Liver (tissue), 8 donors: ENCODE measurements at regions not wholly inside any gene's neighbourhood (a gene's known extent, or its start where the extent isn't known, plus 50 kb on each side); places are given as distances from the start of the nearest gene placed in this dataset.
A peak's percentile ranks its signal among the peaks of the same experiment; 100 is the strongest.

Source experiments
- DNase-seq: peaks from one replicate; pipeline ENCODE4 v3.0.0-alpha.2; 2017; ENCODE audit warnings: low spot score
- H3K27ac ChIP-seq, 2 donors: one replicate each; pipeline ENCODE4 v1.7.0; 2013; ENCODE audit warnings: inconsistent platforms in 2 of 2, low read length in 2 of 2, control low read depth in 1 of 2, low read depth in 1 of 2, mild to moderate bottlenecking in 1 of 2
- H3K27me3 ChIP-seq, 4 donors: one replicate each; pipeline versions ENCODE4 v1.6.1 to v1.7.0; 2013; ENCODE audit warnings: low read length in 3 of 4, inconsistent platforms in 1 of 4, mild to moderate bottlenecking in 1 of 4, moderate library complexity in 1 of 4; ENCODE audit not compliant: control insufficient read depth in 4 of 4, insufficient read depth in 4 of 4
- H3K36me3 ChIP-seq, 4 donors: one replicate each; pipeline versions ENCODE4 v1.6.1 to v1.7.0; 2013; ENCODE audit warnings: low read length in 3 of 4, mild to moderate bottlenecking in 3 of 4, low read depth in 1 of 4, moderate library complexity in 1 of 4; ENCODE audit not compliant: control insufficient read depth in 4 of 4, insufficient read depth in 3 of 4
- H3K4me1 ChIP-seq, 4 donors: one replicate each; pipeline versions ENCODE4 v1.6.1 to v1.7.0; 2013; ENCODE audit warnings: low read length in 3 of 4, mild to moderate bottlenecking in 3 of 4, moderate library complexity in 1 of 4; ENCODE audit not compliant: control insufficient read depth in 4 of 4, insufficient read depth in 4 of 4
- H3K4me3 ChIP-seq, 3 donors: one replicate each; pipeline versions ENCODE4 v1.6.1 to v1.7.0; 2013; ENCODE audit warnings: low read length in 3 of 3, control low read depth in 1 of 3, low read depth in 1 of 3, mild to moderate bottlenecking in 1 of 3
- H3K9ac ChIP-seq, 2 donors: one replicate each; pipeline ENCODE4 v1.7.0; 2013; ENCODE audit warnings: low read length in 2 of 2, mild to moderate bottlenecking in 2 of 2, moderate library complexity in 2 of 2, control low read depth in 1 of 2, low read depth in 1 of 2
- H3K9me3 ChIP-seq, 4 donors: one replicate each; pipeline versions ENCODE4 v1.6.1 to v1.7.0; 2013; ENCODE audit warnings: low read length in 3 of 4; ENCODE audit not compliant: control insufficient read depth in 4 of 4
- EGR1 ChIP-seq, 2 donors: IDR thresholded peaks; 2 replicates each; pipeline ENCODE4 v1.6.1; 2016 to 2018; ENCODE audit warnings: antibody characterized with exemption in 2 of 2, low read depth in 2 of 2
- FOXA1 ChIP-seq: IDR thresholded peaks from 2 replicates; pipeline ENCODE4 v1.6.1; 2016; ENCODE audit warnings: antibody characterized with exemption
- FOXA2 ChIP-seq: IDR thresholded peaks from 2 replicates; pipeline ENCODE4 v1.6.1; 2016; ENCODE audit warnings: antibody characterized with exemption
- GABPA ChIP-seq, 2 donors: IDR thresholded peaks in 1 of 2; conservative IDR thresholded peaks in 1 of 2; 2 replicates each; pipeline ENCODE4 v1.6.1; 2016; ENCODE audit warnings: antibody characterized with exemption in 2 of 2, mild to moderate bottlenecking in 1 of 2, moderate library complexity in 1 of 2
- HNF4A ChIP-seq, 2 donors: conservative IDR thresholded peaks; 2 replicates each; pipeline ENCODE4 v1.6.1; 2016; ENCODE audit warnings: antibody characterized with exemption in 2 of 2, mild to moderate bottlenecking in 2 of 2
- HNF4G ChIP-seq: IDR thresholded peaks from 2 replicates; pipeline ENCODE4 v1.6.1; 2016; ENCODE audit warnings: antibody characterized with exemption
- JUND ChIP-seq, 2 donors: IDR thresholded peaks; 2 replicates each; pipeline ENCODE4 v1.6.1; 2016; ENCODE audit warnings: antibody characterized with exemption in 2 of 2
- NR2F2 ChIP-seq: IDR thresholded peaks from 2 replicates; pipeline ENCODE4 v1.6.1; 2016; ENCODE audit warnings: antibody characterized with exemption
- RAD21 ChIP-seq, 2 donors: IDR thresholded peaks; 2 replicates each; pipeline ENCODE4 v1.6.1; 2016; ENCODE audit warnings: antibody characterized with exemption in 2 of 2, mild to moderate bottlenecking in 2 of 2
- RXRA ChIP-seq, 2 donors: IDR thresholded peaks; 2 replicates each; pipeline ENCODE4 v1.6.1; 2017 to 2018; ENCODE audit warnings: antibody characterized with exemption in 2 of 2, mild to moderate bottlenecking in 1 of 2
- SP1 ChIP-seq: IDR thresholded peaks from 2 replicates; pipeline ENCODE4 v1.6.1; 2018; ENCODE audit warnings: antibody characterized with exemption, mild to moderate bottlenecking
- TAF1 ChIP-seq: conservative IDR thresholded peaks from 2 replicates; pipeline ENCODE4 v1.6.1; 2016; ENCODE audit warnings: antibody characterized with exemption, mild to moderate bottlenecking
- YY1 ChIP-seq: IDR thresholded peaks from 2 replicates; pipeline ENCODE4 v1.6.1; 2016; ENCODE audit warnings: antibody characterized with exemption, mild to moderate bottlenecking
- WGBS: extraction: QIAGEN DNeasy Blood & Tissue Kit; methylation state at CpG from one replicate; pipeline ENCODE4 v1.1.7; 2013; 5-methylcytosine and 5-hydroxymethylcytosine counted together
- TF ChIP-seq, protein P1 (sequence below): IDR thresholded peaks from 2 replicates; pipeline ENCODE4 v1.6.1; 2016; ENCODE audit warnings: antibody characterized with exemption, mild to moderate bottlenecking
- TF ChIP-seq, protein P2 (sequence below): IDR thresholded peaks from 2 replicates; pipeline ENCODE4 v1.6.1; 2016; ENCODE audit warnings: antibody characterized with exemption
- TF ChIP-seq, protein P3 (sequence below): IDR thresholded peaks from 2 replicates; pipeline ENCODE4 v1.6.1; 2016; ENCODE audit warnings: antibody characterized with exemption
- TF ChIP-seq, protein P4 (sequence below): IDR thresholded peaks from 2 replicates; pipeline ENCODE4 v1.6.1; 2016; ENCODE audit warnings: antibody characterized with exemption
- TF ChIP-seq, protein P5 (sequence below): fragments of 150-350 bp; IDR thresholded peaks from 2 replicates; pipeline ENCODE4 v1.5.1; 2017; ENCODE audit warnings: improper control_type of control experiment, low read depth, low read length; ENCODE audit not compliant: missing input control
- donor health status: healthy.
- donor health status: healthy.
- donor health status: healthy.
- donor health status: healthy.
- donor health status: healthy.

DNA sequence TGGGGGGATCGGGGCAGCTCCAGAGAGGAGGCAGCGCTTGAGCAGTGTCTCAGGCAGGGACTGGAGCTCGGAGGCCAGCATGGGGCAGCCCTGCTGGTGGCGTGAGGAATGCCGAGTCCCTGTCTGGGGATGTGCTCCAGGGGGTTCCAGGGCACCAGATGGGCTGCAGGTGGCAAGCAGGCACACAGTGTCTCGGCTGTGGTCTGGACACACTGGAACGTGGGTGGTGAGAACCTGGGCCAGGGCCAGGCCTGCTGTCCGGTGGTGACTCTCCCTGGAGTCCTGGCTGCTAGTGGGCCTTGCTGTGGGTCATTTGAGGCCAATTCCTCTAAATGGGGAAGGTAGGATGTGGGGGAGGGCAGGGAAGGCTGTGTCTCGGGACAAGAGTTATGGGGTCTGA, 199.4 kb upstream of the RTL1 start:
- H3K4me1 ChIP-seq = no peaks in the 10 kb centered on the region
- H3K4me3 ChIP-seq = no peak overlapping the region
- peak; percentile 30 for DNase-seq
- WGBS = 90% methylated on average over 9 of the region's 9 CpGs
- peaks cover 2 to 7% (median 4%) of the 10 kb centered on the region in 4 donors for H3K9me3 ChIP-seq
- H3K27ac ChIP-seq = no peak overlapping the region
- TF ChIP-seq, protein P1, sequence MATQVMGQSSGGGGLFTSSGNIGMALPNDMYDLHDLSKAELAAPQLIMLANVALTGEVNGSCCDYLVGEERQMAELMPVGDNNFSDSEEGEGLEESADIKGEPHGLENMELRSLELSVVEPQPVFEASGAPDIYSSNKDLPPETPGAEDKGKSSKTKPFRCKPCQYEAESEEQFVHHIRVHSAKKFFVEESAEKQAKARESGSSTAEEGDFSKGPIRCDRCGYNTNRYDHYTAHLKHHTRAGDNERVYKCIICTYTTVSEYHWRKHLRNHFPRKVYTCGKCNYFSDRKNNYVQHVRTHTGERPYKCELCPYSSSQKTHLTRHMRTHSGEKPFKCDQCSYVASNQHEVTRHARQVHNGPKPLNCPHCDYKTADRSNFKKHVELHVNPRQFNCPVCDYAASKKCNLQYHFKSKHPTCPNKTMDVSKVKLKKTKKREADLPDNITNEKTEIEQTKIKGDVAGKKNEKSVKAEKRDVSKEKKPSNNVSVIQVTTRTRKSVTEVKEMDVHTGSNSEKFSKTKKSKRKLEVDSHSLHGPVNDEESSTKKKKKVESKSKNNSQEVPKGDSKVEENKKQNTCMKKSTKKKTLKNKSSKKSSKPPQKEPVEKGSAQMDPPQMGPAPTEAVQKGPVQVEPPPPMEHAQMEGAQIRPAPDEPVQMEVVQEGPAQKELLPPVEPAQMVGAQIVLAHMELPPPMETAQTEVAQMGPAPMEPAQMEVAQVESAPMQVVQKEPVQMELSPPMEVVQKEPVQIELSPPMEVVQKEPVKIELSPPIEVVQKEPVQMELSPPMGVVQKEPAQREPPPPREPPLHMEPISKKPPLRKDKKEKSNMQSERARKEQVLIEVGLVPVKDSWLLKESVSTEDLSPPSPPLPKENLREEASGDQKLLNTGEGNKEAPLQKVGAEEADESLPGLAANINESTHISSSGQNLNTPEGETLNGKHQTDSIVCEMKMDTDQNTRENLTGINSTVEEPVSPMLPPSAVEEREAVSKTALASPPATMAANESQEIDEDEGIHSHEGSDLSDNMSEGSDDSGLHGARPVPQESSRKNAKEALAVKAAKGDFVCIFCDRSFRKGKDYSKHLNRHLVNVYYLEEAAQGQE = no peak
- TF ChIP-seq YY1 (no peak), TAF1 (no peak), FOXA1 (no peak), GABPA (IDR thresholded peaks at IDR 0.05 in 1 of 2, conservative IDR thresholded peaks at IDR 0.05 in 1 of 2) (no peak), RAD21 (IDR thresholded peaks at IDR 0.05) (no peak), HNF4A (conservative IDR thresholded peaks at IDR 0.05) (no peak), FOXA2 (no peak), HNF4G (no peak)
- TF ChIP-seq, protein P2, sequence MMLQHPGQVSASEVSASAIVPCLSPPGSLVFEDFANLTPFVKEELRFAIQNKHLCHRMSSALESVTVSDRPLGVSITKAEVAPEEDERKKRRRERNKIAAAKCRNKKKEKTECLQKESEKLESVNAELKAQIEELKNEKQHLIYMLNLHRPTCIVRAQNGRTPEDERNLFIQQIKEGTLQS = no peak
- TF ChIP-seq, protein P3, sequence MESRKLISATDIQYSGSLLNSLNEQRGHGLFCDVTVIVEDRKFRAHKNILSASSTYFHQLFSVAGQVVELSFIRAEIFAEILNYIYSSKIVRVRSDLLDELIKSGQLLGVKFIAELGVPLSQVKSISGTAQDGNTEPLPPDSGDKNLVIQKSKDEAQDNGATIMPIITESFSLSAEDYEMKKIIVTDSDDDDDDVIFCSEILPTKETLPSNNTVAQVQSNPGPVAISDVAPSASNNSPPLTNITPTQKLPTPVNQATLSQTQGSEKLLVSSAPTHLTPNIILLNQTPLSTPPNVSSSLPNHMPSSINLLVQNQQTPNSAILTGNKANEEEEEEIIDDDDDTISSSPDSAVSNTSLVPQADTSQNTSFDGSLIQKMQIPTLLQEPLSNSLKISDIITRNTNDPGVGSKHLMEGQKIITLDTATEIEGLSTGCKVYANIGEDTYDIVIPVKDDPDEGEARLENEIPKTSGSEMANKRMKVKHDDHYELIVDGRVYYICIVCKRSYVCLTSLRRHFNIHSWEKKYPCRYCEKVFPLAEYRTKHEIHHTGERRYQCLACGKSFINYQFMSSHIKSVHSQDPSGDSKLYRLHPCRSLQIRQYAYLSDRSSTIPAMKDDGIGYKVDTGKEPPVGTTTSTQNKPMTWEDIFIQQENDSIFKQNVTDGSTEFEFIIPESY = no peak
- TF ChIP-seq, protein P4, sequence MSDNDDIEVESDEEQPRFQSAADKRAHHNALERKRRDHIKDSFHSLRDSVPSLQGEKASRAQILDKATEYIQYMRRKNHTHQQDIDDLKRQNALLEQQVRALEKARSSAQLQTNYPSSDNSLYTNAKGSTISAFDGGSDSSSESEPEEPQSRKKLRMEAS = no peak
- TF ChIP-seq, protein P5, sequence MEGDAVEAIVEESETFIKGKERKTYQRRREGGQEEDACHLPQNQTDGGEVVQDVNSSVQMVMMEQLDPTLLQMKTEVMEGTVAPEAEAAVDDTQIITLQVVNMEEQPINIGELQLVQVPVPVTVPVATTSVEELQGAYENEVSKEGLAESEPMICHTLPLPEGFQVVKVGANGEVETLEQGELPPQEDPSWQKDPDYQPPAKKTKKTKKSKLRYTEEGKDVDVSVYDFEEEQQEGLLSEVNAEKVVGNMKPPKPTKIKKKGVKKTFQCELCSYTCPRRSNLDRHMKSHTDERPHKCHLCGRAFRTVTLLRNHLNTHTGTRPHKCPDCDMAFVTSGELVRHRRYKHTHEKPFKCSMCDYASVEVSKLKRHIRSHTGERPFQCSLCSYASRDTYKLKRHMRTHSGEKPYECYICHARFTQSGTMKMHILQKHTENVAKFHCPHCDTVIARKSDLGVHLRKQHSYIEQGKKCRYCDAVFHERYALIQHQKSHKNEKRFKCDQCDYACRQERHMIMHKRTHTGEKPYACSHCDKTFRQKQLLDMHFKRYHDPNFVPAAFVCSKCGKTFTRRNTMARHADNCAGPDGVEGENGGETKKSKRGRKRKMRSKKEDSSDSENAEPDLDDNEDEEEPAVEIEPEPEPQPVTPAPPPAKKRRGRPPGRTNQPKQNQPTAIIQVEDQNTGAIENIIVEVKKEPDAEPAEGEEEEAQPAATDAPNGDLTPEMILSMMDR = no peak
- H3K9ac ChIP-seq = no peak overlapping the region
- H3K36me3 ChIP-seq = no peaks in the 10 kb centered on the region
- H3K27me3 ChIP-seq = peaks cover 0 to 3% (median 0%) of the 10 kb centered on the region in 4 donors

DNA sequence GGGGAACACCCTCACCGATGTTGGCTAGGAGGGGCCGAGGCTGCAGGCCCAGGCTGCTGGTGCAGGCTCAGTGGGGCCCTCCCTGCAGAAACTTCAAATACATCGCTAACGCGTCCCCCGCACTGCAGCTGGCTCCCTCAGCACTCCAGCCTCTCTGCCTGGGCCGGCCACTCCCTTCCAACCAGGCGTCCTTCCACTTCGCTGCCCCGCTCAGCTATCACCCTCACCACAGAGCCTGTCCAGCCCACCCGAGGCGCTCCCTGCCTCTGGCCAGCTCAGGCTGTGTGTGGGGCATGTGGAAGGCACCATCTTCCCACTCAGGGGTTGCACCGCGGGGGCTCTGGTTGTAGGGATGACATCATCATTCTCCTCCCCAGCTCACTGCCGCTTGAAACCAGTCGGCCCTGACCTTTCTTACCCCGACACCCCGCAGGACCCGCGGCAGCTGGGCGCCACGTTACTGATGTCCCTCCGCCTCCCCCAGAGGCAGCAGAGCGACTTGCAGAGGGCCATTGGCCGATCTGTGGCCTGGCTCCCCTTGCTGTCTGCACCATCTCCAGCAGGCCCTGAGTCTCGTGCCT, 199.9 kb upstream of the RTL1 start:
- no peak overlapping the region for H3K27ac ChIP-seq
- H3K4me1 ChIP-seq = no peaks in the 10 kb centered on the region
- peak; percentile 27 for DNase-seq
- H3K9ac ChIP-seq = no peak overlapping the region
- no peak overlapping the region for H3K4me3 ChIP-seq
- no peaks in the 10 kb centered on the region for H3K36me3 ChIP-seq
- peaks cover 0 to 3% (median 0%) of the 10 kb centered on the region in 4 donors for H3K27me3 ChIP-seq
- WGBS = 91% methylated on average over 26 of the region's 26 CpGs
- H3K9me3 ChIP-seq = peaks cover 2 to 7% (median 4%) of the 10 kb centered on the region in 4 donors
- TF ChIP-seq FOXA1 = no peak
- TF ChIP-seq, protein P2 = no peak
- no peak for TF ChIP-seq EGR1 (IDR thresholded peaks at IDR 0.05; ENCODE audit: low read depth in 2 of 2)
- TF ChIP-seq, protein P3 = no peak
- no peak for TF ChIP-seq RAD21 (IDR thresholded peaks at IDR 0.05)
- TF ChIP-seq RXRA (IDR thresholded peaks at IDR 0.05) = no peak
- TF ChIP-seq TAF1 = no peak
- TF ChIP-seq NR2F2 = no peak
- no peak for TF ChIP-seq FOXA2
- TF ChIP-seq, protein P1 = no peak
- no peak for TF ChIP-seq SP1
- no peak for TF ChIP-seq JUND (IDR thresholded peaks at IDR 0.05)
